ENCODE measurements at regions not wholly inside any gene's neighbourhood (a gene's known extent, or its start where the extent isn't known, plus 50 kb on each side); places are given as distances from the start of the nearest gene placed in this dataset.

GRCh38 chr13:72424059-72424458 lies 303.4 kb downstream of the MZT1 start:
- no peaks in the 10 kb centered on the region for H4K20me1 ChIP-seq (ENCODE audit: insufficient read depth, low read length, poor library complexity, severe bottlenecking)
- TF ChIP-seq CTCF (conservative IDR thresholded peaks at IDR 0.05; ENCODE audit: low read length) (no peak), EZH2phosphoT487 (IDR thresholded peaks at IDR 0.05; ENCODE audit: borderline replicate concordance) (no peak)
- no peak overlapping the region for H3K4me3 ChIP-seq (ENCODE audit: low read length, poor library complexity, severe bottlenecking)
- no peaks in the 10 kb centered on the region for H3K4me1 ChIP-seq (ENCODE audit: insufficient read depth, low read length, poor library complexity, severe bottlenecking)
- H3K9me3 ChIP-seq (ENCODE audit: insufficient read depth, low read depth, low read length) = no peaks in the 10 kb centered on the region
- H3F3A ChIP-seq (ENCODE audit: low read depth) = no peaks in the 10 kb centered on the region
- H3K9ac ChIP-seq (ENCODE audit: low read depth, low read length, poor library complexity, severe bottlenecking) = no peak overlapping the region
- H3K9me2 ChIP-seq (replicated peaks; ENCODE audit: low read depth, low read length) = no peaks in the 10 kb centered on the region
- H3K4me2 ChIP-seq (ENCODE audit: low read depth, low read length, poor library complexity, severe bottlenecking) = no peak overlapping the region
- H2AFZ ChIP-seq (ENCODE audit: low read length) = no peak overlapping the region
- H3K79me2 ChIP-seq (ENCODE audit: insufficient read depth, low read length) = no peaks in the 10 kb centered on the region
- no peaks in the 10 kb centered on the region for H3K27me3 ChIP-seq (ENCODE audit: insufficient read depth, low read length, poor library complexity, severe bottlenecking)
- no peaks in the 10 kb centered on the region for H3K36me3 ChIP-seq (ENCODE audit: insufficient read depth, low read length)

- Histone ChIP-seq H3K9me3 (ENCODE audit: insufficient read depth, low read depth, low read length) (no peaks in the 10 kb centered on the region), H3K36me3 (ENCODE audit: insufficient read depth, low read length) (no peaks in the 10 kb centered on the region), H3K4me1 (ENCODE audit: insufficient read depth, low read length, poor library complexity, severe bottlenecking) (no peaks in the 10 kb centered on the region), H3K9ac (ENCODE audit: low read depth, low read length, poor library complexity, severe bottlenecking) (no peak overlapping the region), H3K27me3 (ENCODE audit: insufficient read depth, low read length, poor library complexity, severe bottlenecking) (no peaks in the 10 kb centered on the region), H3K4me3 (ENCODE audit: low read length, poor library complexity, severe bottlenecking) (no peak overlapping the region), H4K20me1 (ENCODE audit: insufficient read depth, low read length, poor library complexity, severe bottlenecking) (no peaks in the 10 kb centered on the region), H2AFZ (ENCODE audit: low read length) (no peak overlapping the region), H3K79me2 (ENCODE audit: insufficient read depth, low read length) (no peaks in the 10 kb centered on the region), H3K4me2 (ENCODE audit: low read depth, low read length, poor library complexity, severe bottlenecking) (no peak overlapping the region), H3F3A (ENCODE audit: low read depth) (no peaks in the 10 kb centered on the region), H3K9me2 (replicated peaks; ENCODE audit: low read depth, low read length) (no peaks in the 10 kb centered on the region)
- TF ChIP-seq CTCF (conservative IDR thresholded peaks at IDR 0.05; ENCODE audit: low read length) (no peak), EZH2phosphoT487 (IDR thresholded peaks at IDR 0.05; ENCODE audit: borderline replicate concordance) (no peak)
Measured at GRCh38 chr13:72415817-72416216, 311.6 kb downstream of the MZT1 start.

- H3K27me3 ChIP-seq (ENCODE audit: insufficient read depth, low read length, poor library complexity, severe bottlenecking) = no peaks in the 10 kb centered on the region
- H3K36me3 ChIP-seq (ENCODE audit: insufficient read depth, low read length) = no peaks in the 10 kb centered on the region
Measured at GRCh38 chr13:72412481-72412880, 314.9 kb downstream of the MZT1 start.

More at GRCh38 chr13:72412481-72412880, 314.9 kb downstream of the MZT1 start:
- H3K4me3 ChIP-seq (ENCODE audit: low read length, poor library complexity, severe bottlenecking) = no peak overlapping the region
- H3K9ac ChIP-seq (ENCODE audit: low read depth, low read length, poor library complexity, severe bottlenecking) = no peak overlapping the region
- H4K20me1 ChIP-seq (ENCODE audit: insufficient read depth, low read length, poor library complexity, severe bottlenecking) = no peaks in the 10 kb centered on the region
- H3K4me2 ChIP-seq (ENCODE audit: low read depth, low read length, poor library complexity, severe bottlenecking) = no peak overlapping the region
- H3K9me3 ChIP-seq (ENCODE audit: insufficient read depth, low read depth, low read length) = no peaks in the 10 kb centered on the region
- H3K9me2 ChIP-seq (replicated peaks; ENCODE audit: low read depth, low read length) = no peaks in the 10 kb centered on the region
- no peaks in the 10 kb centered on the region for H3K4me1 ChIP-seq (ENCODE audit: insufficient read depth, low read length, poor library complexity, severe bottlenecking)
- no peaks in the 10 kb centered on the region for H3F3A ChIP-seq (ENCODE audit: low read depth)
- TF ChIP-seq EZH2phosphoT487 (IDR thresholded peaks at IDR 0.05; ENCODE audit: borderline replicate concordance) (no peak), CTCF (conservative IDR thresholded peaks at IDR 0.05; ENCODE audit: low read length) (no peak)
- H3K79me2 ChIP-seq (ENCODE audit: insufficient read depth, low read length) = no peaks in the 10 kb centered on the region
- H2AFZ ChIP-seq (ENCODE audit: low read length) = no peak overlapping the region

Measured in Loucy (cell line).